SJSA1 (cell line): ENCODE measurements at regions not wholly inside any gene's neighbourhood (a gene's known extent, or its start where the extent isn't known, plus 50 kb on each side); places are given as distances from the start of the nearest gene placed in this dataset.

Experiments used
- DNase-seq, 2 experiments: peaks; one replicate each; pipeline ENCODE4 v3.0.0-alpha.2; 2015 to 2020; ENCODE audit warnings: low spot score in 2 of 2, low read depth in 1 of 2
- H3K27ac ChIP-seq: fragments of 250-450 bp; sonication (Bioruptor Pico); 2 replicates; pipeline ENCODE4 v1.5.1; 2020; ENCODE audit warnings: mild to moderate bottlenecking, moderate library complexity
- H3K27me3 ChIP-seq: fragments of 250-450 bp; sonication (Bioruptor Pico); replicated peaks from 2 replicates; pipeline ENCODE4 v1.5.1; 2020; ENCODE audit warnings: mild to moderate bottlenecking, moderate library complexity
- H3K36me3 ChIP-seq: fragments of 250-450 bp; sonication (Bioruptor Pico); 2 replicates; pipeline ENCODE4 v1.5.1; 2020; ENCODE audit warnings: mild to moderate bottlenecking
- H3K4me1 ChIP-seq: fragments of 250-450 bp; sonication (Bioruptor Pico); replicated peaks from 2 replicates; pipeline ENCODE4 v1.6.1; 2021; ENCODE audit warnings: mild to moderate bottlenecking
- H3K4me3 ChIP-seq: fragments of 250-450 bp; sonication (Bioruptor Pico); 2 replicates; pipeline ENCODE4 v1.5.1; 2020; ENCODE audit warnings: mild to moderate bottlenecking
- H3K9me3 ChIP-seq: fragments of 250-450 bp; sonication (Bioruptor Pico); replicated peaks from 2 replicates; pipeline ENCODE4 v1.5.1; 2020; ENCODE audit warnings: mild to moderate bottlenecking

- Histone ChIP-seq H3K27ac (no peak overlapping the region), H3K4me1 (peaks cover 35% of the 10 kb centered on the region), H3K27me3 (no peaks in the 10 kb centered on the region), H3K4me3 (no peak overlapping the region), H3K36me3 (no peaks in the 10 kb centered on the region), H3K9me3 (no peaks in the 10 kb centered on the region)
- no peak for DNase-seq
These were observed 117.6 kb downstream of the INHBB start for GRCh38 chr2:120463527-120463926.

GRCh38 chr2:120463996-120464395 lies 118.1 kb downstream of the INHBB start:
- no peak for DNase-seq
- Histone ChIP-seq H3K4me1 (peaks cover 35% of the 10 kb centered on the region), H3K27ac (no peak overlapping the region), H3K9me3 (no peaks in the 10 kb centered on the region), H3K36me3 (no peaks in the 10 kb centered on the region), H3K27me3 (no peaks in the 10 kb centered on the region), H3K4me3 (no peak overlapping the region)

GRCh38 chr2:120464448-120464931 lies 118.6 kb downstream of the INHBB start:
- Histone ChIP-seq H3K4me3 (no peak overlapping the region), H3K4me1 (peaks cover 35% of the 10 kb centered on the region), H3K27me3 (no peaks in the 10 kb centered on the region), H3K36me3 (no peaks in the 10 kb centered on the region), H3K9me3 (no peaks in the 10 kb centered on the region), H3K27ac (no peak overlapping the region)
- DNase-seq = no peak

GRCh38 chr2:120465012-120465700 lies 119.2 kb downstream of the INHBB start:
- peaks cover 38% of the 10 kb centered on the region for H3K4me1 ChIP-seq
- H3K36me3 ChIP-seq = no peaks in the 10 kb centered on the region
- no peak for DNase-seq
- H3K9me3 ChIP-seq = no peaks in the 10 kb centered on the region
- no peaks in the 10 kb centered on the region for H3K27me3 ChIP-seq
- no peak overlapping the region for H3K4me3 ChIP-seq
- H3K27ac ChIP-seq = no peak overlapping the region

- no peak for DNase-seq
- H3K4me1 ChIP-seq = peaks cover 43% of the 10 kb centered on the region
These were observed 119.7 kb downstream of the INHBB start for GRCh38 chr2:120465701-120465988.

GRCh38 chr2:120465989-120466703 lies 120.2 kb downstream of the INHBB start:
- H3K4me3 ChIP-seq = no peak overlapping the region
- H3K27ac ChIP-seq = no peak overlapping the region
- H3K27me3 ChIP-seq = no peaks in the 10 kb centered on the region
- no peak for DNase-seq
- no peaks in the 10 kb centered on the region for H3K9me3 ChIP-seq
- H3K4me1 ChIP-seq = peaks cover 45% of the 10 kb centered on the region
- H3K36me3 ChIP-seq = no peaks in the 10 kb centered on the region

More at GRCh38 chr2:120465701-120465988, 119.7 kb downstream of the INHBB start:
- Histone ChIP-seq H3K36me3 (no peaks in the 10 kb centered on the region), H3K4me3 (no peak overlapping the region), H3K9me3 (no peaks in the 10 kb centered on the region), H3K27ac (no peak overlapping the region), H3K27me3 (no peaks in the 10 kb centered on the region)

GRCh38 chr2:120466704-120467054 lies 120.7 kb downstream of the INHBB start:
- Histone ChIP-seq H3K9me3 (no peaks in the 10 kb centered on the region; the same call in 1 of the 2 replicates), H3K27ac (no peak overlapping the region), H3K4me1 (peaks cover 45% of the 10 kb centered on the region), H3K36me3 (no peaks in the 10 kb centered on the region), H3K27me3 (no peaks in the 10 kb centered on the region), H3K4me3 (no peak overlapping the region)
- DNase-seq = no peak

- Histone ChIP-seq H3K36me3 (no peaks in the 10 kb centered on the region), H3K9me3 (no peaks in the 10 kb centered on the region; the same call in 1 of the 2 replicates), H3K4me3 (no peak overlapping the region), H3K4me1 (peaks cover 45% of the 10 kb centered on the region), H3K27me3 (no peaks in the 10 kb centered on the region), H3K27ac (no peak overlapping the region)
- no peak for DNase-seq
These were observed 122.2 kb downstream of the INHBB start for GRCh38 chr2:120468136-120468535.

- Histone ChIP-seq H3K27ac (no peak overlapping the region), H3K27me3 (no peaks in the 10 kb centered on the region), H3K9me3 (no peaks in the 10 kb centered on the region; the same call in 1 of the 2 replicates), H3K36me3 (no peaks in the 10 kb centered on the region), H3K4me3 (no peak overlapping the region), H3K4me1 (peaks cover 36% of the 10 kb centered on the region)
- no peak for DNase-seq
These were observed 123.5 kb downstream of the INHBB start for GRCh38 chr2:120469426-120469825.

GRCh38 chr2:120470041-120470965 lies 124.4 kb downstream of the INHBB start:
- H3K9me3 ChIP-seq = no peaks in the 10 kb centered on the region; the same call in 1 of the 2 replicates
- no peaks in the 10 kb centered on the region for H3K27me3 ChIP-seq
- no peak overlapping the region for H3K4me3 ChIP-seq
- H3K36me3 ChIP-seq = no peaks in the 10 kb centered on the region
- H3K27ac ChIP-seq = peak overlapping the region; percentile 42; the same call in 1 of the 2 replicates
- peaks cover 28% of the 10 kb centered on the region for H3K4me1 ChIP-seq
- DNase-seq = peak; percentile 58 to 72

- Histone ChIP-seq H3K4me1 (peaks cover 19% of the 10 kb centered on the region), H3K27me3 (no peaks in the 10 kb centered on the region), H3K4me3 (no peak overlapping the region), H3K36me3 (no peaks in the 10 kb centered on the region), H3K27ac (no peak overlapping the region), H3K9me3 (no peaks in the 10 kb centered on the region; the same call in 1 of the 2 replicates)
- no peak for DNase-seq
These were observed 125.2 kb downstream of the INHBB start for GRCh38 chr2:120471166-120471565.

GRCh38 chr2:120472031-120472430 lies 126.1 kb downstream of the INHBB start:
- H3K4me3 ChIP-seq = no peak overlapping the region
- peaks cover 11% of the 10 kb centered on the region for H3K4me1 ChIP-seq
- no peaks in the 10 kb centered on the region for H3K27me3 ChIP-seq
- H3K9me3 ChIP-seq = no peaks in the 10 kb centered on the region; the same call in 1 of the 2 replicates
- no peak for DNase-seq
- H3K27ac ChIP-seq = no peak overlapping the region
- no peaks in the 10 kb centered on the region for H3K36me3 ChIP-seq

- Histone ChIP-seq H3K4me3 (no peak overlapping the region), H3K4me1 (peaks cover 11% of the 10 kb centered on the region), H3K27me3 (no peaks in the 10 kb centered on the region), H3K27ac (no peak overlapping the region), H3K36me3 (no peaks in the 10 kb centered on the region), H3K9me3 (no peaks in the 10 kb centered on the region; the same call in 1 of the 2 replicates)
- no peak for DNase-seq
These were observed 127.0 kb downstream of the INHBB start for GRCh38 chr2:120472891-120473309.
